GM08714 (cell line): ENCODE measurements at regions not wholly inside any gene's neighbourhood (a gene's known extent, or its start where the extent isn't known, plus 50 kb on each side); places are given as distances from the start of the nearest gene placed in this dataset.
"Not testable (repeated sequence)": the region's sequence is repeated elsewhere in the genome, so short reads cannot be mapped to it uniquely, and the experiment has no call there.

ENCODE experiments used
- H3K4me3 ChIP-seq: fragments of 200-500 bp; sonication (Bioruptor generic); 2 replicates; pipeline ENCODE4 v1.5.1; 2014; ENCODE audit warnings: mild to moderate bottlenecking, low read length, inconsistent platforms
- ZNF274 ChIP-seq: IDR thresholded peaks from 2 replicates; pipeline ENCODE4 v1.6.1; 2012; ENCODE audit warnings: mild to moderate bottlenecking, low read depth, low read length

- no peak for TF ChIP-seq ZNF274
- H3K4me3 ChIP-seq: no peak overlapping the region
These were observed 112.5 kb upstream of the FRG1 start for GRCh38 chr4:189828081-189828697.

GRCh38 chr4:189832528-189832927, 108.1 kb upstream of the FRG1 start:
- no peak overlapping the region for H3K4me3 ChIP-seq
- TF ChIP-seq ZNF274: no peak

DNA sequence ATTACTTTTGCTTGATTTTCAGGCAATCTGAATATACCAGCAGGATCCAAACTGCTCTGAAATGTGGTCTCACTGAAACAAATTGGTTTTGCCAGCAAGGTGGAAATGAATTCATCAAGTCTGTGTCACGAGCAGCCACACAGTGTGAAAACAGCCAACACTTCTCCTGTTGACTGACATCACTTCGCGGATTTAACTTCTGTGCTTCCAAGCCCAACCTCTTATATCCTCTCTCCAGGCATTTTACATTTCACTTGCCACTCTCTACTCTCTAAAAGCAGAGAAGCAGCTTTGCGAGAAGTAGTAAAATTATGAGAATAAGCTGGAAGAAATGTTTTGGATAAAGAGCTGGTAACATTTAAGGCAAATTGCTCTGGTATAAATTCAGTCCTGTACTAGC, 106.1 kb upstream of the FRG1 start:
- TF ChIP-seq ZNF274: no peak
- H3K4me3 ChIP-seq: no peak overlapping the region

GRCh38 chr4:189835505-189835904, 105.2 kb upstream of the FRG1 start:
- H3K4me3 ChIP-seq: no peak overlapping the region
- TF ChIP-seq ZNF274: no peak

DNA sequence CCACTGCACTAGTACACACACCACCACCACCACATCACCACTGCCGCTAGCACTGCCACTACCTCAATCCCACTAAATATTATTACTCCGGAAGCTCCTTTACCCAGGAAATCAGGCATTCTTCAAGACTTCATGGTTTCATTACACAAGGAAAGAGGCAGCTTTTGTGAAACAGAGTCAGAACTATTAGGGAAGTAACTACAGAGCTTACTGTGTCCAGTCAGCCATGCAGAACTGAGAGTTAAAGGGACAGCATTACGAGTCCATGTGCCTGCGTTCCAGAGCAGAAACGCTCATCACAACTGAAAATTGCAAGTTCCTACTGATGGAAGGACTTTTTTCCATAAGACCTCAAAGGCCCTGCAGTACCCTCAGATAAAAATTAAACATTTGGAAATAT, 103.2 kb upstream of the FRG1 start:
- TF ChIP-seq ZNF274: no peak
- H3K4me3 ChIP-seq: no peak overlapping the region

DNA sequence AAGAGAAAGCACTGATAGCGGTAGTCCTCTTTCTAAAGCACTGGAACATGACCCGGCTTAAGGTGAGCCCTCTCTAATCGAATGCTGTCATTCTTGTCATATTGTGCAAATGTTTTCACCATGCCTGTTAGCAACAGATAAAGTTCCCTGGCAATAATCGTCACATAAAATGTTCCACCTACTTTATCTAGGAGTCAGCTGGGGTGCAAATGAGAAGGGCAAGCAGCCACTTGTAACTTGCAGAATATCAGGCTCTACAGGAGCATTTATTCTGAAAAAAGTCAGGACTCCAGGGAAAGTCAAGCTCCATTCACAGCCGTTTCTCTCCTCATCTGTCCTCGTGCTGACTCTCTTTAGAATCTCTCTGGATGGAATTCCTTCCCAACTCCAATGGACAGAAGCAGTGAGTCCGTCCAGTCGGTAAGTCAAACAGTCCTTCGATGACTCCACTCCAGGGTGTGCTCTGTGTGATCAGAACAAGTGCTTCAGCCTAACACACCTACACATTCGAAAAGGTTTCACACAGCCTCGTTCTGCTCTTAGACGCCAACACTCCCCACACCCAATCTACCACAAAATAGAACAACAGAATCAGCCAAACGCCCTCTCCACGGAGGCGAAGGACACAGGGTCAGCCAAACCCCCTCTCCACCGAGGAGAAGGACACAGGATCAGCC, 101.7 kb upstream of the FRG1 start:
- no peak for TF ChIP-seq ZNF274
- H3K4me3 ChIP-seq: no peak overlapping the region

GRCh38 chr4:189840356-189840755, 100.3 kb upstream of the FRG1 start:
- no peak for TF ChIP-seq ZNF274
- H3K4me3 ChIP-seq: no peak overlapping the region

- H3K4me3 ChIP-seq: no peak overlapping the region
- no peak for TF ChIP-seq ZNF274
These were observed 97.2 kb upstream of the FRG1 start for GRCh38 chr4:189843413-189844009.

- no peak for TF ChIP-seq ZNF274
- H3K4me3 ChIP-seq: no peak overlapping the region
These were observed 95.4 kb upstream of the FRG1 start for GRCh38 chr4:189845145-189845846.

DNA sequence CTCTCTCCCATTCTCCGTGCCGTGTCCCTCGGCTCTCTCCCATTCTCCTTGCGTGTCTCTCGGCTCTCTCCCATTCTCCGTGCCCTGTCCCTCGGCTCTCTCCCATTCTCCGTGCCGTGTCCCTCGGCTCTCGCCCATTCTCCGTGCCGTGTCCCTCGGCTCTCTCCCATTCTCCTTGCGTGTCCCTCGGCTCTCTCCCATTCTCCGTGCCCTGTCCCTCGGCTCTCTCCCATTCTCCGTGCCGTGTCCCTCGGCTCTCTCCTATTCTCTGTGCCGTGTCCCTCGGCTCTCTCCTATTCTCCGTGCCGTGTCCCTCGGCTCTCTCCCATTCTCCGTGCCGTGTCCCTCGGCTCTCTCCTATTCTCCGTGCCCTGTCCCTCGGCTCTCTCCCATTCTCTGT, 94.6 kb upstream of the FRG1 start:
- H3K4me3 ChIP-seq: not testable (repeated sequence)

DNA sequence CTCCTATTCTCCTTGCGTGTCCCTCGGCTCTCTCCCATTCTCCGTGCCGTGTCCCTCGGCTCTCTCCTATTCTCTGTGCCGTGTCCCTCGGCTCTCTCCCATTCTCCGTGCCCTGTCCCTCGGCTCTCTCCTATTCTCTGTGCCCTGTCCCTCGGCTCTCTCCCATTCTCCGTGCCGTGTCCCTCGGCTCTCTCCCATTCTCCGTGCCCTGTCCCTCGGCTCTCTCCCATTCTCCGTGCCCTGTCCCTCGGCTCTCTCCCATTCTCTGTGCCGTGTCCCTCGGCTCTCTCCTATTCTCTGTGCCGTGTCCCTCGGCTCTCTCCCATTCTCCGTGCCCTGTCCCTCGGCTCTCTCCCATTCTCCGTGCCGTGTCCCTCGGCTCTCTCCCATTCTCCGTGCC, 94.1 kb upstream of the FRG1 start:
- H3K4me3 ChIP-seq: not testable (repeated sequence)

- H3K4me3 ChIP-seq: not testable (repeated sequence)
These were observed 92.0 kb upstream of the FRG1 start for GRCh38 chr4:189848672-189849071.

GRCh38 chr4:189850239-189850856, 90.3 kb upstream of the FRG1 start:
- no peak for TF ChIP-seq ZNF274
- no peak overlapping the region for H3K4me3 ChIP-seq

DNA sequence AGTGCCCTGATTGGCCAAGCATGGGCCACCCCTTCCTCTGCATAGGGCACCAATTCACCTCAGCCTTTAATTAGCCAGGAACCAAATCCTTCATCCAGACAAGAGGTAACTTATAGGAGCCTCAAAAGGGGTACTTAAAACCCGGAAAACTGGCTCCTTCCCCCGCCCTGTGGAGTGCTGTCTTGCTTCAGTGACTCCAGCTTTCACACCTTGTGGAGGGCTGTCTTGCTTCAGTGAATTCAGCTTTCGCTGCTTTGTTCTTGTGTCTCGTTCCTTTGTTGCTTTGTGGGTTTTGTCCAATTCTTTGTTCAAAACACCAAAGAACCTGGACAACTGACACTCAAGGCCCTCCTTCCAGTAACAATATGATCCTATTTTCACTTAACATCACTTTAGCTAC, 82.2 kb upstream of the FRG1 start:
- no peak overlapping the region for H3K4me3 ChIP-seq
- no peak for TF ChIP-seq ZNF274

- TF ChIP-seq ZNF274: no peak
These were observed 79.6 kb upstream of the FRG1 start for GRCh38 chr4:189861101-189861500.

More at GRCh38 chr4:189861101-189861500, 79.6 kb upstream of the FRG1 start:
- H3K4me3 ChIP-seq: no peak overlapping the region
